AG09309 (cell line): ENCODE measurements at regions not wholly inside any gene's neighbourhood (a gene's known extent, or its start where the extent isn't known, plus 50 kb on each side); places are given as distances from the start of the nearest gene placed in this dataset.

Experiments
- DNase-seq: peaks from one replicate; pipeline ENCODE4 v3.0.0-alpha.2; 2010; ENCODE audit warnings: low read depth
- H3K4me3 ChIP-seq: 2 replicates; pipeline ENCODE4 v1.5.1; 2011; ENCODE audit warnings: mild to moderate bottlenecking, low read depth, low read length, moderate library complexity; ENCODE audit not compliant: control insufficient read depth
- CTCF ChIP-seq: IDR thresholded peaks from 2 replicates; pipeline ENCODE4 v1.5.1; 2011; ENCODE audit warnings: mild to moderate bottlenecking, low read depth, low read length, inconsistent platforms; ENCODE audit not compliant: insufficient read depth, control insufficient read depth; ENCODE audit errors: missing control alignments

GRCh38 chr6:22925920-22926789 is 356.8 kb downstream of the HDGFL1 start:
- DNase-seq = no peak
- no peak overlapping the region for H3K4me3 ChIP-seq
- no peak for TF ChIP-seq CTCF

- DNase-seq = no peak
- no peak overlapping the region for H3K4me3 ChIP-seq
- TF ChIP-seq CTCF = no peak
Measured at GRCh38 chr6:22926790-22927354, 357.5 kb downstream of the HDGFL1 start.

- no peak for DNase-seq
- no peak overlapping the region for H3K4me3 ChIP-seq
- no peak for TF ChIP-seq CTCF
Measured at GRCh38 chr6:22928775-22929174, 359.4 kb downstream of the HDGFL1 start.

- no peak for DNase-seq
- TF ChIP-seq CTCF = no peak
Measured at GRCh38 chr6:22929311-22929985, 360.1 kb downstream of the HDGFL1 start.

GRCh38 chr6:22940581-22941290 is 371.4 kb downstream of the HDGFL1 start:
- DNase-seq = peak; percentile 83
- no peak overlapping the region for H3K4me3 ChIP-seq
- no peak for TF ChIP-seq CTCF

More at GRCh38 chr6:22929311-22929985, 360.1 kb downstream of the HDGFL1 start:
- H3K4me3 ChIP-seq = no peak overlapping the region

- no peak for TF ChIP-seq CTCF
- H3K4me3 ChIP-seq = no peak overlapping the region
- no peak for DNase-seq
Measured at GRCh38 chr6:22942403-22942802, 373.0 kb downstream of the HDGFL1 start.
